ENCODE measurements at regions not wholly inside any gene's neighbourhood (a gene's known extent, or its start where the extent isn't known, plus 50 kb on each side); places are given as distances from the start of the nearest gene placed in this dataset.

- no peak overlapping the region for H3K27ac ChIP-seq
- TF ChIP-seq ZFX (IDR thresholded peaks at IDR 0.05; ENCODE audit: borderline replicate concordance) = no peak
Measured at GRCh38 chr2:150126143-150126740, 361.2 kb downstream of the RND3 start.

GRCh38 chr2:150125708-150126107 is 361.8 kb downstream of the RND3 start:
- H3K27ac ChIP-seq = no peak overlapping the region

GRCh38 chr2:150125188-150125587 is 362.3 kb downstream of the RND3 start:
- H3K27ac ChIP-seq = no peak overlapping the region
- TF ChIP-seq, protein P1, sequence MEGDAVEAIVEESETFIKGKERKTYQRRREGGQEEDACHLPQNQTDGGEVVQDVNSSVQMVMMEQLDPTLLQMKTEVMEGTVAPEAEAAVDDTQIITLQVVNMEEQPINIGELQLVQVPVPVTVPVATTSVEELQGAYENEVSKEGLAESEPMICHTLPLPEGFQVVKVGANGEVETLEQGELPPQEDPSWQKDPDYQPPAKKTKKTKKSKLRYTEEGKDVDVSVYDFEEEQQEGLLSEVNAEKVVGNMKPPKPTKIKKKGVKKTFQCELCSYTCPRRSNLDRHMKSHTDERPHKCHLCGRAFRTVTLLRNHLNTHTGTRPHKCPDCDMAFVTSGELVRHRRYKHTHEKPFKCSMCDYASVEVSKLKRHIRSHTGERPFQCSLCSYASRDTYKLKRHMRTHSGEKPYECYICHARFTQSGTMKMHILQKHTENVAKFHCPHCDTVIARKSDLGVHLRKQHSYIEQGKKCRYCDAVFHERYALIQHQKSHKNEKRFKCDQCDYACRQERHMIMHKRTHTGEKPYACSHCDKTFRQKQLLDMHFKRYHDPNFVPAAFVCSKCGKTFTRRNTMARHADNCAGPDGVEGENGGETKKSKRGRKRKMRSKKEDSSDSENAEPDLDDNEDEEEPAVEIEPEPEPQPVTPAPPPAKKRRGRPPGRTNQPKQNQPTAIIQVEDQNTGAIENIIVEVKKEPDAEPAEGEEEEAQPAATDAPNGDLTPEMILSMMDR (IDR thresholded peaks at IDR 0.05) = no peak
- no peak for TF ChIP-seq ZFX (IDR thresholded peaks at IDR 0.05; ENCODE audit: borderline replicate concordance)

More at GRCh38 chr2:150125708-150126107, 361.8 kb downstream of the RND3 start:
- TF ChIP-seq ZFX (IDR thresholded peaks at IDR 0.05; ENCODE audit: borderline replicate concordance) = no peak
- TF ChIP-seq, protein P1 (IDR thresholded peaks at IDR 0.05) = no peak

- H3K27ac ChIP-seq = no peak overlapping the region
- TF ChIP-seq, protein P1 (IDR thresholded peaks at IDR 0.05) = no peak
- TF ChIP-seq ZFX (IDR thresholded peaks at IDR 0.05; ENCODE audit: borderline replicate concordance) = no peak
Measured at GRCh38 chr2:150124739-150125138, 362.7 kb downstream of the RND3 start.

GRCh38 chr2:150122871-150123613 is 364.4 kb downstream of the RND3 start:
- no peak for TF ChIP-seq ZFX (IDR thresholded peaks at IDR 0.05; ENCODE audit: borderline replicate concordance)
- TF ChIP-seq, protein P1 (IDR thresholded peaks at IDR 0.05) = no peak
- no peak overlapping the region for H3K27ac ChIP-seq

DNA sequence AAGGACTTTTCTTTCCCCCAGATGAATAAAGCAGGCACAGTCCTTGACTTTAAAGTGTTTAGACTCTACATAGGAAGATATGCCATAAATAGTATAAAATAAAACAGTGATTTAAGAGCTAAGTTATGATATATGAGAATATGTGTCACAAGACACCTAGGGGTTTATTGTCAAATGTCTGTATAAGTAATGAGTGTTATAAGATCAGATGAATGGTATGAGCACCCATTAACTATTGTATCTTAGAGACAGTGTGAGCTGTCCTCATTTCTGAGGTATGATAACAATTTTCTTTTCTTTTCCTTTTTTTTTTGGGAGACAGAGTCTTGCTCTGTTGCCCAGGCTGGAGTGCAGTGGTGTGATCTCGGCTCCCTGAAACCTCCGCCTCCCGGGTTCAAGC is 365.3 kb downstream of the RND3 start:
- no peak for TF ChIP-seq ZFX (IDR thresholded peaks at IDR 0.05; ENCODE audit: borderline replicate concordance)
- TF ChIP-seq, protein P1 (IDR thresholded peaks at IDR 0.05) = no peak
- H3K27ac ChIP-seq = no peak overlapping the region

DNA sequence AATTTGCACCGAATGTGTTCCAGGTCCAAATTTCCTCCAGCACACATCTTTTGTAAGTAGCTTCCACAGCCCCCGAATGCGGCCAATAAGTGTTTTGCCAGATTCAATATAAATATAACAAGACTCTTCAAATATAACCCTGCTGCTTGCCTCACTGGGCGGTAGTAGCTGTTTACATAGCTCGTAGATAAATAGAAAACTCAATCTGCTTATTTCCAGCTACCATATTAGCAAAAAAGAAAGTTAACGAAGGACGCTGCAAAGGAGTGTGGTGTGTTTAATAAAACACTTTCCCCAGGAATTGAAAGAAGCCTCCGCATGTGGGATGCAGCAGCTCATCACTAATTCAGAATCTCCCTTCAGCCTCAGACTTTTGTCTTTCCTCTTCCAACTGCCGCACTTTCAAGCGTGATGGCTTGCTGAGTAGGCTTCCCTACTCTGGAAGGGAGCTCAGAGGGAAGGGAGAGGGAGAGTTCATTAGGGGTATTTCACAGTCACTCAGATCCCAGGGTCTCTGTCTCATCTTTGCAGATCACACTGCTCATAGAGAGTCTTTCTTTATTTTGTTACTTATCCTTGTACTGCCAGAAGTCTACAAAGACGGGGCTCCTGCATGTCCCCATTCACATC is 367.0 kb downstream of the RND3 start:
- no peak overlapping the region for H3K27ac ChIP-seq
- TF ChIP-seq, protein P1 (IDR thresholded peaks at IDR 0.05) = no peak
- TF ChIP-seq ZFX (IDR thresholded peaks at IDR 0.05; ENCODE audit: borderline replicate concordance) = no peak
